Ascending aorta (tissue), 2 donors: ENCODE measurements at regions not wholly inside any gene's neighbourhood (a gene's known extent, or its start where the extent isn't known, plus 50 kb on each side); places are given as distances from the start of the nearest gene placed in this dataset.
"Not testable (repeated sequence)": the region's sequence is repeated elsewhere in the genome, so short reads cannot be mapped to it uniquely, and the experiment has no call there.

Source experiments
- DNase-seq, 2 donors: peaks; one replicate each; pipeline ENCODE4 v3.0.0-alpha.2; 2019; ENCODE audit warnings: low spot score in 2 of 2
- H3K27ac ChIP-seq, 2 donors: fragments of 200-600 bp; sonication (generic); one replicate each; pipeline ENCODE4 v1.5.1; 2016 to 2017; ENCODE audit warnings: mild to moderate bottlenecking in 1 of 2
- H3K27me3 ChIP-seq: fragments of 200-600 bp; sonication (generic); one replicate; pipeline ENCODE4 v1.5.1; 2017
- H3K36me3 ChIP-seq, 2 donors: fragments of 200-600 bp; sonication (generic); one replicate each; pipeline ENCODE4 v1.5.1; 2016
- H3K4me1 ChIP-seq, 2 donors: fragments of 200-600 bp; sonication (generic); one replicate each; pipeline ENCODE4 v1.5.1; 2016 to 2017; ENCODE audit warnings: mild to moderate bottlenecking in 1 of 2
- H3K4me3 ChIP-seq, 2 donors: fragments of 200-600 bp; sonication (generic); one replicate each; pipeline ENCODE4 v1.5.1; 2016 to 2017; ENCODE audit warnings: mild to moderate bottlenecking in 1 of 2
- H3K9me3 ChIP-seq, 2 donors: fragments of 200-600 bp; sonication (generic); one replicate each; pipeline ENCODE4 v1.5.1; 2016
- intact Hi-C: fragments of 100-400 bp; cut with DNase I; formaldehyde crosslinking; loops from one replicate; pipeline ENCODE4 v1.15.1; 2023
- TF ChIP-seq, protein P1 (sequence below), 3 experiments: fragments of 200-600 bp in 2 of 3; fragments of 450-650 bp in 1 of 3; sonication (generic) in 2 of 3; IDR thresholded peaks; one replicate each; pipeline ENCODE4 v1.5.1; 2016 to 2019; ENCODE audit warnings: antibody characterized with exemption in 3 of 3, mild to moderate bottlenecking in 1 of 3, moderate library complexity in 1 of 3

DNA sequence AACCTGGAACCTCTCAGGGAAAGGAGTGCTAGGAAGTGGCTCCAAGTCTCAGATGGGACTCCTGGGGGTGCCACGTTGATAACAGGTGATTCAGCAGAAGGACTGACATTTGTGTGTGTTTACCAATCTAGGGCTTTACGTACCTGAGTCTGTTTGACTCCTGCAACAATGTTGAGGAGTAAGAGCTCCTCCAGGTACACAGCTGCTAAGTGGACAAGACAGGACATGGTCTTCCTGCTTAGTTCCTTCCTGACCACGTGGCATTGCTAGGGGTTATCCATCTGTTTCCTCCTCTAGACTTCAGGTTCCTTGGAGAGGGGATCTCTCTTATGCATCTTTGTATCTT is 164.5 kb upstream of the SLC24A3 start:
- H3K36me3 ChIP-seq, result no peaks in the 10 kb centered on the region
- intact Hi-C loops, result no loop called here
- TF ChIP-seq, protein P1, sequence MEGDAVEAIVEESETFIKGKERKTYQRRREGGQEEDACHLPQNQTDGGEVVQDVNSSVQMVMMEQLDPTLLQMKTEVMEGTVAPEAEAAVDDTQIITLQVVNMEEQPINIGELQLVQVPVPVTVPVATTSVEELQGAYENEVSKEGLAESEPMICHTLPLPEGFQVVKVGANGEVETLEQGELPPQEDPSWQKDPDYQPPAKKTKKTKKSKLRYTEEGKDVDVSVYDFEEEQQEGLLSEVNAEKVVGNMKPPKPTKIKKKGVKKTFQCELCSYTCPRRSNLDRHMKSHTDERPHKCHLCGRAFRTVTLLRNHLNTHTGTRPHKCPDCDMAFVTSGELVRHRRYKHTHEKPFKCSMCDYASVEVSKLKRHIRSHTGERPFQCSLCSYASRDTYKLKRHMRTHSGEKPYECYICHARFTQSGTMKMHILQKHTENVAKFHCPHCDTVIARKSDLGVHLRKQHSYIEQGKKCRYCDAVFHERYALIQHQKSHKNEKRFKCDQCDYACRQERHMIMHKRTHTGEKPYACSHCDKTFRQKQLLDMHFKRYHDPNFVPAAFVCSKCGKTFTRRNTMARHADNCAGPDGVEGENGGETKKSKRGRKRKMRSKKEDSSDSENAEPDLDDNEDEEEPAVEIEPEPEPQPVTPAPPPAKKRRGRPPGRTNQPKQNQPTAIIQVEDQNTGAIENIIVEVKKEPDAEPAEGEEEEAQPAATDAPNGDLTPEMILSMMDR (IDR thresholded peaks at IDR 0.05), result no peak
- no peaks in the 10 kb centered on the region for H3K9me3 ChIP-seq
- DNase-seq, result no peak
- H3K4me3 ChIP-seq, result no peak overlapping the region
- peaks cover 0 to 9% of the 10 kb centered on the region in 2 donors for H3K4me1 ChIP-seq
- no peaks in the 10 kb centered on the region for H3K27me3 ChIP-seq
- no peak overlapping the region for H3K27ac ChIP-seq

DNA sequence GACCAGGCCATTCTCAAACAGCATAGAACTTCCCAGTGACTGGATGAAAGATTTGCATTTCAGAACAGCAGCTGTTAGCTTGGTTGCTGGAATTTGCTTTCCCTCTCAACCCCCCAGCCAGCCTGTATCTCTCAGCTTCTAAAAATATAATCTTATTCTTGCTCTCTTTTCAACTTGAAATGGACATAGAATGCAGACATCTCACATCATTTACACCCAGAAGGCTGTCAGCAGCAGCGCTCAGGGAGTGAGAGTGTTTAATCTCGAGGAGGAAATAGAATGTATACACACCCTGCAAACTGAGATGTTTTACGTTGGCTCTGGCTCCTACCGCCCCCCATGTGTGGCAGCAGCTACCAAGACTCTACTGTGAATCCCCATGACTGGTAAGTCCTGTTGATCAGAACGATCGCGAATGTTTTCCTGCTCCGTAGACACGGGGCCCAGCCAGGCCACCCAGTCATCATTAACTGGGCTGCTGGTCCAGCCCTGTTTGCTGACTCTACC is 163.4 kb upstream of the SLC24A3 start:
- no peaks in the 10 kb centered on the region for H3K36me3 ChIP-seq
- intact Hi-C loops, result no loop called here
- no peak overlapping the region for H3K4me3 ChIP-seq
- no peaks in the 10 kb centered on the region for H3K9me3 ChIP-seq
- TF ChIP-seq, protein P1 (IDR thresholded peaks at IDR 0.05), result no peak
- H3K4me1 ChIP-seq, result peaks cover 0 to 9% of the 10 kb centered on the region in 2 donors
- no peaks in the 10 kb centered on the region for H3K27me3 ChIP-seq
- no peak for DNase-seq
- no peak overlapping the region for H3K27ac ChIP-seq

DNA sequence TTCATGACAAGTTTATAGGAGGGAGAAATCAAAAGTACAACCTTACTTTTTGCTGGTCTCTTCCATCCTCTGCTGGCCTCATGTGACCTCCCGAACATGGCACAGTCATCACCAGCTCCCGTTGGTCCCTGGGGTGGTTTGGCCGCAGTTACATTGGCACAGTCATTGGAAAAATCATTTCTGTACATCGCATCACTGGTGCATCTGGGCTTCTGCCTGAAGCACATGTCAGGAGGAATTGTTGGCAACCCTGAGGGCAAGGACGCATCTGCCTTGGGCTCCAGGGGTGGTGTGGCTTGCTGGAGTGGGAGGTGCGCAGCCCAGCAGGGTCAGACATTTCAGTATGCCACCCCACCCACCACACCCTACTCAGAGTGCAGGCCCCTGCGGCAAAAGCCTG is 162.9 kb upstream of the SLC24A3 start:
- no peak for DNase-seq
- no peak overlapping the region for H3K4me3 ChIP-seq
- H3K4me1 ChIP-seq, result peaks cover 0 to 9% of the 10 kb centered on the region in 2 donors
- H3K36me3 ChIP-seq, result no peaks in the 10 kb centered on the region
- intact Hi-C loops, result no loop called here
- H3K27me3 ChIP-seq, result no peaks in the 10 kb centered on the region
- no peaks in the 10 kb centered on the region for H3K9me3 ChIP-seq
- no peak overlapping the region for H3K27ac ChIP-seq
- TF ChIP-seq, protein P1 (IDR thresholded peaks at IDR 0.05), result no peak

DNA sequence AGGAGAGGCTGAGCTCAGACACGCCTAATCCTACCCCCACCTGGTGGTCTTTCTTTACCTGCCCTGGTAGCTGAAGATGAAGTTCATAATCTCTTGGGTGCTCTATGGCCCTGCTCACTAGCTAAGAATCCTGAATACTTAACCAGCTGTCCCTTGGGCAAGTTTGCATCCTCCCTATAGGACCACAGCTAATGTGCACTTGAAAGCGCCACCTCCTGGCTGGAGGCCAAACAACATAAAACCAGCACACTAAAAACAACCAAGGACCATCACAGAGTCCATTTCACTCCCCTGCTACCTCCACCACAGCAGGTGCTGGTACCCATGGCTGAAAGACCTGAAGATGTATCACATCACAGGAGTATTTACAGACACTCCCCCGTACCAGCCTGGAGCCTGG is 155.5 kb upstream of the SLC24A3 start:
- Histone ChIP-seq H3K9me3 (peaks cover 0 to 12% of the 10 kb centered on the region in 2 donors), H3K36me3 (no peaks in the 10 kb centered on the region), H3K4me3 (no peak overlapping the region), H3K4me1 (no peaks in the 10 kb centered on the region), H3K27ac (no peak overlapping the region), H3K27me3 (no peaks in the 10 kb centered on the region)
- intact Hi-C loops, result no loop called here
- TF ChIP-seq, protein P1 (IDR thresholded peaks at IDR 0.05), result no peak
- no peak for DNase-seq

DNA sequence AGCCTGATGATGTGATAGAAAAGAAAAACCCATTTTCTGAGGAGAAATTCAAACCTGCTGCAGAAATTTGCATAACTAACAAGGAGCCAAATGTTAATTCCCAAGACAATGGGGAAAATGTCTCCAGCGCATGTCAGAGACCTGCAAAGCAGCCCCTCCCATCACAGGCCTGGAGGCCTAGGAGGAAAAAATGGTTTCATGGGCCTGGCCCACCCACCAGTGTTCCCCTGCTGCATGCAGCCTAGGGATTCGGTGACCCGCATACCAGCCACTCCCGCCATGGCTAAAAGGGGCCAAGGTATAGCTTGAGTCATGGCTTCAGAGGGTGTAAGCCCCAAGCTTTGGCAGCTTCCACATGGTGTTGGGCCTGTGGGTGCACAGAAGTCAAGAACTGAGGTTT is 147.7 kb upstream of the SLC24A3 start:
- intact Hi-C loops, H3K4me3 ChIP-seq, H3K4me1 ChIP-seq, H3K27ac ChIP-seq, H3K27me3 ChIP-seq, DNase-seq, H3K36me3 ChIP-seq: not testable (repeated sequence)
- peaks cover 0 to 15% of the 10 kb centered on the region in 2 donors for H3K9me3 ChIP-seq

DNA sequence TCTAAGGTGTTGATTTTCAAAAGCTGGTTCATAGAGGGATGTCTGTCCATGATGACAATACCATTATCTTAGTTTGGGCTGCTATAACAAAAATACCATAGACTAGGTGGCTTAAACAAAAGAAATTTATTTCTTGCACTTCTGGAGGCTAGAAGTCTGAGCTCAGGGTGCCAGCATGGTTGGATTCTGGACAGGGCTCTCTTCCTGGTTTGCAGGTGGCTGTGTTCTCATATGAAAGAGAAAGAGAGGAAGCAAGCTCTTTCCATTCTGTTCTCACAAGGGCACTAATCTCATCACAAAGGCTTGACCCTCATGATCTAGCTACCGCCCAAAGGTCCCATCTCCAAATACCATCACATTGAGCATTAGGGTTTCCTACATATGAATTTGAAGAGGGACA is 144.5 kb upstream of the SLC24A3 start:
- Histone ChIP-seq H3K27ac (no peak overlapping the region), H3K27me3 (no peaks in the 10 kb centered on the region), H3K36me3 (no peaks in the 10 kb centered on the region), H3K4me3 (no peak overlapping the region), H3K4me1 (no peaks in the 10 kb centered on the region), H3K9me3 (peaks cover 0 to 5% of the 10 kb centered on the region in 2 donors)
- TF ChIP-seq, protein P1 (IDR thresholded peaks at IDR 0.05), result no peak
- DNase-seq, result no peak
- intact Hi-C loops, result no loop called here
